ENCODE measurements at regions not wholly inside any gene's neighbourhood (a gene's known extent, or its start where the extent isn't known, plus 50 kb on each side); places are given as distances from the start of the nearest gene placed in this dataset.

GRCh38 chr6:148658681-148659430 is 88.0 kb upstream of the UST start:
- peaks cover 32% of the 10 kb centered on the region for H3K9me3 Mint-ChIP-seq
- no peak for TF ChIP-seq CTCF (IDR thresholded peaks at IDR 0.05; ENCODE audit: unreplicated experiment in 3 of 3)
- H3K36me3 Mint-ChIP-seq (ENCODE audit: low read depth), result no peaks in the 10 kb centered on the region
- H3K27ac Mint-ChIP-seq, result no peak overlapping the region
- no peak overlapping the region for H3K4me3 Mint-ChIP-seq
- H3K27me3 Mint-ChIP-seq (ENCODE audit: low read depth), result no peaks in the 10 kb centered on the region
- H3K4me1 Mint-ChIP-seq, result no peaks in the 10 kb centered on the region

GRCh38 chr6:148667395-148667794 is 79.4 kb upstream of the UST start:
- no peaks in the 10 kb centered on the region for H3K27me3 Mint-ChIP-seq (ENCODE audit: low read depth)
- no peaks in the 10 kb centered on the region for H3K4me1 Mint-ChIP-seq
- no peak for TF ChIP-seq CTCF (IDR thresholded peaks at IDR 0.05; ENCODE audit: unreplicated experiment in 3 of 3)
- peaks cover 68% of the 10 kb centered on the region for H3K9me3 Mint-ChIP-seq
- peaks cover 22% of the 10 kb centered on the region for H3K36me3 Mint-ChIP-seq (ENCODE audit: low read depth)
- H3K4me3 Mint-ChIP-seq, result no peak overlapping the region
- no peak overlapping the region for H3K27ac Mint-ChIP-seq

- Mint-ChIP-seq H3K27me3 (ENCODE audit: low read depth) (no peaks in the 10 kb centered on the region), H3K36me3 (ENCODE audit: low read depth) (peaks cover 22% of the 10 kb centered on the region), H3K4me1 (no peaks in the 10 kb centered on the region), H3K27ac (no peak overlapping the region), H3K9me3 (peaks cover 70% of the 10 kb centered on the region), H3K4me3 (no peak overlapping the region)
- TF ChIP-seq CTCF (IDR thresholded peaks at IDR 0.05; ENCODE audit: unreplicated experiment in 3 of 3), result no peak
Measured at GRCh38 chr6:148671085-148671484, 75.7 kb upstream of the UST start.

- Mint-ChIP-seq H3K27me3 (ENCODE audit: low read depth) (no peaks in the 10 kb centered on the region), H3K4me3 (no peak overlapping the region), H3K9me3 (peaks cover 62% of the 10 kb centered on the region), H3K27ac (no peak overlapping the region), H3K4me1 (no peaks in the 10 kb centered on the region), H3K36me3 (ENCODE audit: low read depth) (peaks cover 17% of the 10 kb centered on the region)
- TF ChIP-seq CTCF (IDR thresholded peaks at IDR 0.05; ENCODE audit: unreplicated experiment in 3 of 3), result no peak
Measured at GRCh38 chr6:148671952-148672351, 74.9 kb upstream of the UST start.

GRCh38 chr6:148674306-148674705 is 72.5 kb upstream of the UST start:
- peaks cover 7% of the 10 kb centered on the region for H3K36me3 Mint-ChIP-seq (ENCODE audit: low read depth)
- no peak overlapping the region for H3K27ac Mint-ChIP-seq

More at GRCh38 chr6:148674306-148674705, 72.5 kb upstream of the UST start:
- H3K4me3 Mint-ChIP-seq, result no peak overlapping the region
- H3K4me1 Mint-ChIP-seq, result no peaks in the 10 kb centered on the region
- no peak for TF ChIP-seq CTCF (IDR thresholded peaks at IDR 0.05; ENCODE audit: unreplicated experiment in 3 of 3)
- H3K9me3 Mint-ChIP-seq, result peaks cover 49% of the 10 kb centered on the region
- no peaks in the 10 kb centered on the region for H3K27me3 Mint-ChIP-seq (ENCODE audit: low read depth)

Data from nephron (organoid).